A549 (cell line): ENCODE measurements at regions not wholly inside any gene's neighbourhood (a gene's known extent, or its start where the extent isn't known, plus 50 kb on each side); places are given as distances from the start of the nearest gene placed in this dataset.

Source experiments
- ATAC-seq, 2 experiments: fragments of 200-7000 bp in 1 of 2; fragments of >200 bp in 1 of 2; cut with Nextera tagmentation in 1 of 2; cut with Tn5 transposase in 1 of 2; 3 replicates each; pipeline versions ENCODE4 v1.8.0 to v1.9.1; 2018 to 2020; ENCODE audit warnings: mild to moderate bottlenecking in 1 of 2, moderate library complexity in 1 of 2
- CTCF ChIA-PET: fragments of 300-600 bp; sonication (Branson Sonifier 250); formaldehyde crosslinking; extraction: SDS; loops from one replicate; lab custom pipeline; 2021; ENCODE audit warnings: antibody characterized with exemption, inconsistent platforms; lab: Yijun Ruan, JAX
- POLR2A ChIA-PET: fragments of 350-600 bp; formaldehyde crosslinking; extraction: SDS; loops from one replicate; lab custom pipeline; 2021; ENCODE audit warnings: antibody characterized with exemption, inconsistent platforms; lab: Yijun Ruan, JAX
- DNase-seq, 2 experiments: peaks; one replicate each; pipeline versions ENCODE4 v3.0.0 to v3.0.0-alpha.2; 2011 to 2016; ENCODE audit warnings: low read depth in 1 of 2, low spot score in 1 of 2
- FAIRE-seq: peaks from 2 replicates; lab custom pipeline; 2011; peaks lifted over from hg19 to GRCh38; lab: Jason Lieb, UNC
- H3K27ac ChIP-seq, 2 experiments: fragments of >200 bp; sonication (Bioruptor Twin); formaldehyde crosslinking; 3 replicates each; pipeline ENCODE4 v1.5.1; 2016 to 2017
- H3K4me1 ChIP-seq: fragments of >200 bp; sonication (Bioruptor Twin); formaldehyde crosslinking; 3 replicates; pipeline ENCODE4 v1.6.1; 2016
- H3K4me2 ChIP-seq: fragments of >200 bp; sonication (Bioruptor Twin); formaldehyde crosslinking; 3 replicates; pipeline ENCODE4 v1.6.1; 2016
- H3K4me3 ChIP-seq: fragments of >200 bp; sonication (Bioruptor Twin); formaldehyde crosslinking; 3 replicates; pipeline ENCODE4 v1.5.1; 2016
- H3K9me3 ChIP-seq: fragments of >200 bp; sonication (Bioruptor Twin); formaldehyde crosslinking; 3 replicates; pipeline ENCODE4 v1.6.1; 2016
- CBX8 ChIP-seq: fragments of 200-600 bp; sonication (generic); IDR thresholded peaks from 2 replicates; pipeline ENCODE4 v1.6.1; 2016
- CHD2 ChIP-seq: fragments of 150-350 bp; IDR thresholded peaks from 2 replicates; pipeline ENCODE4 v1.6.1; 2014; ENCODE audit warnings: low read length; ENCODE audit not compliant: partially characterized antibody
- EP300 ChIP-seq, 2 experiments: fragments of >200 bp; sonication (Bioruptor Twin); formaldehyde crosslinking; IDR thresholded peaks; 2 replicates in 1 of 2; 3 replicates in 1 of 2; pipeline ENCODE4 v1.6.1; 2016 to 2017
- FOSB ChIP-seq: fragments of 250-450 bp; sonication (Bioruptor Pico); IDR thresholded peaks from 2 replicates; pipeline ENCODE4 v1.5.0; 2020; ENCODE audit warnings: mild to moderate bottlenecking, moderate library complexity
- FOSL2 ChIP-seq, 2 experiments: fragments of 450-650 bp in 1 of 2; fragments of >200 bp in 1 of 2; sonication (Bioruptor Twin) in 1 of 2; formaldehyde crosslinking; IDR thresholded peaks; 2 replicates each; pipeline versions ENCODE4 v1.5.0 to v1.6.1; 2016 to 2020; ENCODE audit warnings: mild to moderate bottlenecking in 1 of 2, moderate library complexity in 1 of 2
- GATA3 ChIP-seq: IDR thresholded peaks from 2 replicates; pipeline ENCODE4 v1.6.1; 2012; ENCODE audit warnings: borderline replicate concordance
- HDAC2 ChIP-seq: fragments of 200-600 bp; sonication (generic); IDR thresholded peaks from 2 replicates; pipeline ENCODE4 v1.6.1; 2016
- HEYL ChIP-seq: fragments of 250-450 bp; sonication (Bioruptor Pico); IDR thresholded peaks from 2 replicates; pipeline ENCODE4 v1.8.0; 2021; ENCODE audit warnings: mild to moderate bottlenecking, moderate library complexity
- HOXA7 ChIP-seq: fragments of 250-450 bp; sonication (Bioruptor Pico); IDR thresholded peaks from 2 replicates; pipeline ENCODE4 v1.5.0; 2020; ENCODE audit warnings: mild to moderate bottlenecking, moderate library complexity
- JUNB ChIP-seq: fragments of >200 bp; sonication (Bioruptor Twin); formaldehyde crosslinking; IDR thresholded peaks from 2 replicates; pipeline ENCODE4 v1.6.1; 2016
- MAFK ChIP-seq: fragments of 450-650 bp; IDR thresholded peaks from 2 replicates; pipeline ENCODE4 v1.6.1; 2014; ENCODE audit not compliant: partially characterized antibody
- MYC ChIP-seq: IDR thresholded peaks from 2 replicates; pipeline ENCODE4 v1.6.1; 2012; ENCODE audit warnings: mild to moderate bottlenecking, inconsistent platforms, low read length, improper control_type of control experiment, borderline replicate concordance
- NR3C1 ChIP-seq: fragments of >200 bp; sonication (Bioruptor Twin); formaldehyde crosslinking; IDR thresholded peaks from 3 replicates; pipeline ENCODE4 v1.6.1; 2017
- PHF8 ChIP-seq: fragments of 200-600 bp; sonication (generic); IDR thresholded peaks from 2 replicates; pipeline ENCODE4 v1.6.1; 2016; ENCODE audit warnings: low read depth, mild to moderate bottlenecking, antibody characterized with exemption, moderate library complexity, borderline replicate concordance
- RARB ChIP-seq: fragments of 250-450 bp; sonication (Bioruptor Pico); IDR thresholded peaks from 2 replicates; pipeline ENCODE4 v1.8.0; 2021; ENCODE audit warnings: mild to moderate bottlenecking, moderate library complexity
- RNF2 ChIP-seq: fragments of 200-600 bp; sonication (generic); IDR thresholded peaks from 2 replicates; pipeline ENCODE4 v1.6.1; 2016; ENCODE audit warnings: low read depth, mild to moderate bottlenecking, antibody characterized with exemption, moderate library complexity, borderline replicate concordance
- SMC3 ChIP-seq: fragments of >200 bp; sonication (Bioruptor Twin); formaldehyde crosslinking; IDR thresholded peaks from 3 replicates; pipeline ENCODE4 v1.6.1; 2018; ENCODE audit warnings: inconsistent platforms
- SREBF2 ChIP-seq: fragments of 450-650 bp; IDR thresholded peaks from 2 replicates; pipeline ENCODE4 v1.6.1; 2014; ENCODE audit warnings: mild to moderate bottlenecking, moderate library complexity
- TFCP2L1 ChIP-seq: fragments of 250-450 bp; sonication (Bioruptor Pico); IDR thresholded peaks from 2 replicates; pipeline ENCODE4 v1.5.0; 2021; ENCODE audit warnings: mild to moderate bottlenecking
- ZSCAN20 ChIP-seq: fragments of 250-450 bp; sonication (Bioruptor Pico); IDR thresholded peaks from 2 replicates; pipeline ENCODE4 v1.8.0; 2022; ENCODE audit warnings: mild to moderate bottlenecking, moderate library complexity
- WGBS: methylation state at CpG from one replicate; pipeline ENCODE4 v1.1.6; 2017; ENCODE audit errors: missing lambda C conversion rate; 5-methylcytosine and 5-hydroxymethylcytosine counted together
- TF ChIP-seq, protein P1 (sequence below): fragments of 150-350 bp; IDR thresholded peaks from 2 replicates; pipeline ENCODE4 v1.6.1; 2014; ENCODE audit warnings: low read depth, mild to moderate bottlenecking, low read length
- TF ChIP-seq, protein P2 (sequence below): fragments of >200 bp; sonication (Bioruptor Twin); formaldehyde crosslinking; IDR thresholded peaks from 2 replicates; pipeline ENCODE4 v1.6.1; 2016
- TF ChIP-seq, protein P3 (sequence below): fragments of 250-450 bp; sonication (Bioruptor Pico); IDR thresholded peaks from 2 replicates; pipeline ENCODE4 v1.5.0; 2020; ENCODE audit warnings: low read depth, mild to moderate bottlenecking, moderate library complexity
- TF ChIP-seq, protein P4 (sequence below): fragments of 450-650 bp; IDR thresholded peaks from 2 replicates; pipeline ENCODE4 v1.6.1; 2014; ENCODE audit warnings: antibody characterized with exemption

DNA sequence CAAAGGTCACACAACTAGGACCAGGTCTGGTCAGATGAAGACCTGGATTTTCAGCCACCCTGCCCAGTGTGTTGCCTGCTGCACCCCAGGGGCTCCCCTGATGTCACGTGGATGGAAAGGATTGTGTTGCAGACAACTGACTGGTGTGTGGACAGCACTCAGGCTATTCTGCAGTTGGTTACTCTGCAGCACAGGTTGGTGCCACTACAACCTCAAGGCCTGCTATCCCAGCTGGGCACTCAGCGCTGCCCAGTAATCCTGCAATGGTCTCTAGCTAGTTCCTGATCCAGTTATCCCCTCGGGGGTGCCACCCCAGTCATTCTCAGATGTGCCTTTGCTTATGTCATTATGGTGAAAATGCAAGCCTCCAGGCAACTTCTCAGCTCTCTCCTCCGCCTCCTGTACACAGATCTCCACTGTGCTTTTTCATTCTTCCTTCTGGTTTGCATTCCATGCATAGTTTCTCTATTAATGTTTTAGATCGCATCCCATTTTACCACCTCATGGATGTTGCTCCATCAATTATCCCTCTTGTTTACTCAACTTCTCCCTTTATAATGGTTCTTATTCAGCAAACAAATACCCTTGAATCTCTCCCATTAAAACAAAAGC, 503.2 kb upstream of the CAMK1G start (continued):
- TF ChIP-seq, protein P1, sequence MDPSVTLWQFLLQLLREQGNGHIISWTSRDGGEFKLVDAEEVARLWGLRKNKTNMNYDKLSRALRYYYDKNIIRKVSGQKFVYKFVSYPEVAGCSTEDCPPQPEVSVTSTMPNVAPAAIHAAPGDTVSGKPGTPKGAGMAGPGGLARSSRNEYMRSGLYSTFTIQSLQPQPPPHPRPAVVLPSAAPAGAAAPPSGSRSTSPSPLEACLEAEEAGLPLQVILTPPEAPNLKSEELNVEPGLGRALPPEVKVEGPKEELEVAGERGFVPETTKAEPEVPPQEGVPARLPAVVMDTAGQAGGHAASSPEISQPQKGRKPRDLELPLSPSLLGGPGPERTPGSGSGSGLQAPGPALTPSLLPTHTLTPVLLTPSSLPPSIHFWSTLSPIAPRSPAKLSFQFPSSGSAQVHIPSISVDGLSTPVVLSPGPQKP: no peak
- TF ChIP-seq RARB (CRISPR knock-in tag) (no peak), RNF2 (no peak), MYC (no peak), HDAC2 (no peak), CBX8 (no peak), CHD2 (no peak), FOSL2 (IDR thresholded peaks at IDR 0.05) (peak; percentile 52; the same call in 1 of the 2 replicates), FOSL2 (CRISPR knock-in tag; IDR thresholded peaks at IDR 0.05) (peak; percentile 31; the same call in 1 of the 2 replicates), ZSCAN20 (CRISPR knock-in tag) (no peak), PHF8 (no peak), SREBF2 (no peak), TFCP2L1 (CRISPR knock-in tag) (no peak), FOSB (CRISPR knock-in tag) (no peak), HEYL (CRISPR knock-in tag) (no peak), HOXA7 (CRISPR knock-in tag) (no peak), SMC3 (peak; percentile 14; the same call in 1 of the 3 replicates), GATA3 (peak; percentile 57; the same call in 1 of the 2 replicates)
- TF ChIP-seq, protein P2, sequence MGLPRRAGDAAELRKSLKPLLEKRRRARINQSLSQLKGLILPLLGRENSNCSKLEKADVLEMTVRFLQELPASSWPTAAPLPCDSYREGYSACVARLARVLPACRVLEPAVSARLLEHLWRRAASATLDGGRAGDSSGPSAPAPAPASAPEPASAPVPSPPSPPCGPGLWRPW: 0 out of 2 replicates have a peak, but pooled peaks have one; percentile 31

DNA sequence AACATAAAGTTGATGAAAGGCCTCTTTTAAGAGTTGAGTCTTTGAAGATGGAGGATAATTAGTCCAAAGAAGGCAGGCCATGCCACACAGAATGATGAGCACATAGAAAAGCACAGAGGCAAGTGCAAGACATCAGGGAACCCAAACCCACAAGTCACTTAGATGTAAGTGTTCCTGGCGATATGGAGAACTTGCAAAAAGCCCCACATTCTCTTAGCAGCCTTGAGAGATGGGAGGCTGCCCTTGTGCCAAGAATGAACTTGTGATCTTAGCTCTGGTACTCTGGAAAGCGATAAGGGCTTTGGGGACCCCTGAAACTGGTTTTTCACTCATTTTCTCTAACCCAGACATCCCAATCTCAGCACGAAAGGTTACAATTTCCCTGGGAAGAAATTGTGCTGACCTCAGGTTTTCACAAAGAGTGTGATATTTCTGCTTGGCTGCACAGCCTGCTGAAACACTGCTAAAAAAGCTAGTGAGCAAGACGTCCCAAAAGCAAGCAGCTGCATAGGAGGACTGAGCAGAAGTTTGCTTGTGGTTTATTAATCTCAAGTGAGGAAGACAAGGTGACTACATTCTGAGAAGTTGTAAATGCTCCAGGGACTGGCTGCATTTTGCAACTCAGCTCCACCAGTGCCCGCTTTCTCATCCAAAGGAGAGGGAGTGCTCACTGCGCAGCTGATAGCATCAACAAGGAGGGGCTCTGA, 496.9 kb upstream of the CAMK1G start:
- Histone ChIP-seq H3K4me3 (no peak overlapping the region), H3K4me1 (no peaks in the 10 kb centered on the region), H3K27ac (no peak overlapping the region), H3K9me3 (no peaks in the 10 kb centered on the region; the same call in 2 of the 3 replicates), H3K4me2 (no peak overlapping the region)
- peak; percentile 53 for TF ChIP-seq MAFK
- TF ChIP-seq, protein P3, sequence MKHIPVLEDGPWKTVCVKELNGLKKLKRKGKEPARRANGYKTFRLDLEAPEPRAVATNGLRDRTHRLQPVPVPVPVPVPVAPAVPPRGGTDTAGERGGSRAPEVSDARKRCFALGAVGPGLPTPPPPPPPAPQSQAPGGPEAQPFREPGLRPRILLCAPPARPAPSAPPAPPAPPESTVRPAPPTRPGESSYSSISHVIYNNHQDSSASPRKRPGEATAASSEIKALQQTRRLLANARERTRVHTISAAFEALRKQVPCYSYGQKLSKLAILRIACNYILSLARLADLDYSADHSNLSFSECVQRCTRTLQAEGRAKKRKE (CRISPR knock-in tag): no peak
- no peak for TF ChIP-seq JUNB
- TF ChIP-seq, protein P4, sequence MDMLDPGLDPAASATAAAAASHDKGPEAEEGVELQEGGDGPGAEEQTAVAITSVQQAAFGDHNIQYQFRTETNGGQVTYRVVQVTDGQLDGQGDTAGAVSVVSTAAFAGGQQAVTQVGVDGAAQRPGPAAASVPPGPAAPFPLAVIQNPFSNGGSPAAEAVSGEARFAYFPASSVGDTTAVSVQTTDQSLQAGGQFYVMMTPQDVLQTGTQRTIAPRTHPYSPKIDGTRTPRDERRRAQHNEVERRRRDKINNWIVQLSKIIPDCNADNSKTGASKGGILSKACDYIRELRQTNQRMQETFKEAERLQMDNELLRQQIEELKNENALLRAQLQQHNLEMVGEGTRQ: no peak
- no peak for TF ChIP-seq HOXA7 (CRISPR knock-in tag)
- no peak for TF ChIP-seq NR3C1
- TF ChIP-seq EP300 (IDR thresholded peaks at IDR 0.05): no peak
- no peak for TF ChIP-seq CHD2
- ChIA-PET POLR2A (no interaction called here), CTCF (no interaction called here)
- ATAC-seq: no peak
- DNase-seq: no peak
- WGBS: 32% methylated on average over 6 of the region's 6 CpGs
- no peak for FAIRE-seq
